GM21737 (cell line): ENCODE measurements at regions not wholly inside any gene's neighbourhood (a gene's known extent, or its start where the extent isn't known, plus 50 kb on each side); places are given as distances from the start of the nearest gene placed in this dataset.

Experiments
- ATAC-seq: cut with Tn5 transposase; IDR thresholded peaks from one replicate; pipeline ENCODE4 v1.9.1; 2021; ENCODE audit warnings: mild to moderate bottlenecking, moderate library complexity; ENCODE audit not compliant: unreplicated experiment

GRCh38 chr7:8932751-8933150, 499.3 kb downstream of the NXPH1 start:
- no peak for ATAC-seq

DNA sequence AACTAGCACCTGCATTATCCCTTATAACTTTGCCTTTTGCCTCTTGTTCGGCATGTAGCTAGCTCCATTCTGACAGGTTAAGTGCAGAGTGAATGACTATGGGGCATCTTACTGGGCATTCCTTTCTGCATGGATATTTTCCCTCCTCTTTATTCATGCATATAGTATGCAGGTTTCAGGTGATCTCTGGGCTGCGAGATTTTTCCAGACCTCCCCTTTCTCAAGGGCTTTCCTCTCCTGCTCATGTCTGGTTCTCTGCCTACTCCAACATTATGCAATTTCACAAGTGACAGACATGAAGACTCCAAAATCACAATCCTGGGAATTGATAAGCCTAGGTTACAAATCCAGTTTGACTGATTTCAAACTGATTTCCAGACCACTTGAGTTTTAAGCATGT, 503.8 kb downstream of the NXPH1 start:
- ATAC-seq = no peak

DNA sequence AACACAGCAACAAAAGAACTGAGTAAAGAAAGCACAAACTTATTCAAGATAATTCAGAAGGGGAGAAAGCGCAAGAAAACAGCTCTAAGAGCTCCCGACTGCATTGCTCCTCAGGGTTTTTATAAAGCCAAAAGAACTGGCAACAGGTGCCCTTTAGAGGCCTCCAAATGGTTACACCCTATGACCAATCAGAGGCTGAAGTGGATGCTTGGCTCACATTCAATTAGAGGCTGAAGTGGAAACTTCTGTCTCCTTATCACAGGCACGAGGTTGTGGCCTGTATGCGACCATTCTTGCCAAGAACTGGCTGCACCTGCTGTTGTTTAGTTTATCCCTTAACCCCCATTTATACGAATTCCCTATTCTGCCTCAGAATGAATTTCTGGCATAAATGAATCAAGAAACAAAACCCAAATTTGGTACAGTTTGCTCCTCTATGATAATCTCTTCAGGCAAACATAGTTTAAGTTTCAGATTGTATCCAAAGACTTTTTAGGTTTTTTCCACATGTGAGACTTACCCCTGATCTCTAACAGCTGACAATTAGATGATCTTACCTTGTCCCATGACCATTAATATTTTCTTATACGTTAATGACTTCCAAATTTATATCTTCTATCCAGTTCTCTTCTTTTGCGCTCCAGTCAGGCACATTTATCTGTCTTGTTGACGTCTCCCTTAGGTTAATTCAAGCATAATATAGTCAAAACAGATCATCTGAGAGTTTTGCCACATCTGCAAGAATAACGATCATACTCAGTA, 504.8 kb downstream of the NXPH1 start:
- no peak for ATAC-seq

- no peak for ATAC-seq
These were observed 506.0 kb downstream of the NXPH1 start for GRCh38 chr7:8939446-8939845.

GRCh38 chr7:8963722-8964121, 530.3 kb downstream of the NXPH1 start:
- no peak for ATAC-seq

- no peak for ATAC-seq
These were observed 531.8 kb downstream of the NXPH1 start for GRCh38 chr7:8965177-8965576.

DNA sequence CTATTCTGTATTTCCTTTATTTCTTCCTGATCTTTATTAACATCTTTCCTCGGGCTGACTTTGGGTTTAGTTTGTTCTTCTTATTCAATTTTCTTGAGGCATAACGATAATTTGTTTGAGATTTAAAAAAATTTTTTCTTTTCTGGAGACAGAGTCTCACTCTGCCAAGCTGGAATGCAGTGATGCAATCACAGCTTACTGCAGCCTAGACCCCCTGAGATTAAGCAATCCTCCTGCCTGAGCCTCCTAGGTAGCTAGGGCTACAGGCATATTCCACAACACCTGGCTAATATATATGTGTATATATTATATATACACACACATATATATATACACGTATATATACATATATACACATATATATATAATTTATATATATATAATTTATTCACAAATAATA, 540.2 kb downstream of the NXPH1 start:
- ATAC-seq = no peak

DNA sequence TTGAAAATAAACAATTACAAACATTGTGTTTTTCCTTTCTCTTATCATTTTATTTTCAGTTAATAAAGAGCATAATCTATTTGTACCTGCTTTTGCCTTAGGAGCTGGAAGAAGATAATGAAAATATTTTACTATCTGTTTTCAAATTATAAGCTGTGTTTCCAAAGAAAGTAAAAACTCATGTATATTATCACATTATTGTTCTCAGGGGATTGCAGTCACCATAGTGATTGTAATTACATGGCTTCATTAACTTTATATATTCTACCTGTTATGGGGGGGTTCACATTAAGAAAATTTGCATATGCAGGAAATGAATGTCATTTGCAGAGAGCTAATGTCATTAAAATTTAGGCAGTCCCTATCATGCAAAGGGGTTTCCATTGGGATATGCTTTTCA, 542.3 kb downstream of the NXPH1 start:
- ATAC-seq = no peak

- no peak for ATAC-seq
These were observed 549.1 kb downstream of the NXPH1 start for GRCh38 chr7:8982338-8982992.

DNA sequence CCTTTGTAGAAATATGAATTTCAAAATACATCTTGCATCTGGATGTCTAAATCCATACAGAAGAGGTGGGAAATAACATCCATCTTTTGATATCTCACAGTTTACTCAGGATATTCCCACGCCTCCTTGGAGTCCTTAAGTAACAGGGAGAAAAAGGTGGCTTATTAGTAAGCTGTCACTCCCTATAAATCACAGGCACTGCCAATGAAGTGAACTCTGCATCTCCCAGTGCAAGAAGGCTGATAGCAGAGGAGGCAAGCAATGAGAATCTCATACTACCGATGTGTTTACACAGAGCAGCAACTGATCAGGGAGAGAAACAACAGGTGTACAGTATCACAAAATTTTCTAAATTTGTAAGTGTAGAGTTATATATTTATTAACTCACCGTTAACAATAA, 551.8 kb downstream of the NXPH1 start:
- ATAC-seq = no peak

- ATAC-seq = no peak
These were observed 554.9 kb downstream of the NXPH1 start for GRCh38 chr7:8988267-8988666.

- ATAC-seq = no peak
These were observed 557.8 kb downstream of the NXPH1 start for GRCh38 chr7:8991159-8991558.

DNA sequence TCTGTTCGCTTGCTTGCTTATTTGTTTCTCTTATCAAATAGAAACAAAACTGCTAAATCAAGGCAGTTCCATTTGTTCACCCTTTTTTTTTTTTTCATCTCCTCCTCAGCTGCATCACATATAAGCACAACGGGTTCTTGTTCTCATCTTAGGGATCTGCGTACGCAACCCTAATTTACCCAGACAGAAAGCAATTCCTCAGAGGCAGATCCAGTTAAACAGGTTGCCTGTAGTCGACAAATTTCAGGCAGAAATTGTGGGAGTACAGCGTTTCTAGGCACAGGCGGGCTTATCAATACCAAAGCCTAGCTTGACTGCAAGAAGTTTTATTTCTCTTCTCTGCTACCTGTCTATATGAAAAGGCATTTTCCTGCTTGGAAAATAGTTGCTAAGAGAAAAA, 565.4 kb downstream of the NXPH1 start:
- ATAC-seq = no peak

GRCh38 chr7:9013940-9014339, 580.5 kb downstream of the NXPH1 start:
- no peak for ATAC-seq

DNA sequence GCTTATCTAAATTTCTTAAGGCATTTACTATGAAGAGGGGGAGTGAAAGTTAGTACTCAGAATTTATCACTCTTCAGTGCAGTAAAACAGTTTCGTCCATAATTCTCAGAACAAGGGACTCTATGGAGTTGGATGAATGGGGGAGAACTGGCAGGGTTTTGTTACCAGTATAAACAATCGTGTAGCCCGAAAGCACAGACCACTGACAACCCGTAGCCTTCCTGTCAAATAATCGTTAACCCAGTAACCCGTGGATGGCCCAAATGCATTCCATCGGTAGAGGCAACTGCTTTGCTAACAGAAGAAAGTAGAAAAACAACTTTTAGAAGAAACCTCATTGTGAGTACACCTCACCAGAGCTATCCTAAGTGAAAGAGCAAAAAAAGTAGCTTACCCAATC, 583.9 kb downstream of the NXPH1 start:
- ATAC-seq = no peak

DNA sequence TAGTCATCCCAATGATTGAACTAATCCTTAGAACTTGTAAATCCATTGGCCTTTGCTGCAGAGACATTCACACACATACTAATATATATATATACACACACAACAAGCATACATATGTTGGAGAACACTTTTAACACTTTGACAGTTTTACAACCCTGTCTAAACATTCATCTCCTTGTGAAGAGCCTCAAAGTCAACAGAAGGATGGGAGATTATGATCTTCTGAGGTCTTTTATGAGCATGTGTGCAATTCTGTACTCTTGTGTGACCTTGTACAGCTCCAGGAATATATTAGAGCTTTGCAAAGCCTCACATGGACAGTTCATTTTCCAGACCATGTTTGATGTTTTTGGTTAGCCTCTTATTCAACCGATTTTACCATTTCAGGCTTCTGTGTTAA, 589.0 kb downstream of the NXPH1 start:
- no peak for ATAC-seq

DNA sequence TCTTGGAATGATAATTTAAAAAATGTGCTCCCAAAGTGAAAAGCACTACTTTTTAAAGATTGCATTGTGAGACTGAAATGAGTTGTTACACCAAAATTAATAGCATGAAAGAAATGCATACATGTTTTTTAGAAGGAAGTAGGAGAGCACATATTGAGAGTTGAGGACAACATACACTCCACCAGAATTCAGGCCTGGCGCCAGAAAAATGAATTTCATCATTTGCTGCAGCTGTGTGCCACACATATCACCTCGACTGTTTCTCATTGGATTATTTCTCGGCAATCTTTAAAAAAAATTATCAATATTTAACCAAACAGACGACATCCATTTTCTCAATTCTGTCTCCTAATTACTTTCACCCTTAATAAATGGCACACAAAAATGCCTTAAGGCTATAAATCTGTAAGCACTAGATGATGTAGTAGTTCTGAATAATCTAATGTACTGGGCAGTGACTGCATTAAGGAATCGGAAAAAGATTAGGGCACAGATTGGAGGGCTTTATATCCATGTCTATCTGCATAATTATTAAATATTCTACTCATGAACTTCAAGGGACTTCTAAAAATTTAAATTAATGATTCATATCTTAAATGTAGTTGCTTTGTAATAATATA, 590.4 kb downstream of the NXPH1 start:
- ATAC-seq = no peak

DNA sequence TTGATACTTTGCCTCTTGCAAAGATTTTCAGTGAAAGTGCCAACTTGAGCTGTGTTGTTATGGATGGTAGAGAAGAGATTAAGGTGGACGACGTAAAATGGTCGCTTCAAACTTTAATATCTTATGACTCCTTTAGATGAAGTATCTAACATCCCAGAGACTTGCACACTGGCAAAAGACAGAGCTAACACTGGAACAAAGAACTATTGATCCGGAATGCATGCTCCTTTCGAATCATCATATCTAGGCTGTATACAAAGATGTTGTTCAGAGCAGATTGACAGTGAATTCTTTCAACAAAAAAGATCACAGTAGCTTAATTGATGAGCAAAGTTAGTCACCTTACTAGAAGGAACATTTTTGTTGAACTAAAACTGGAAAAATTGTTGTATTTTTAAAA, 592.7 kb downstream of the NXPH1 start:
- ATAC-seq = no peak

- no peak for ATAC-seq
These were observed 594.6 kb downstream of the NXPH1 start for GRCh38 chr7:9028012-9028411.

DNA sequence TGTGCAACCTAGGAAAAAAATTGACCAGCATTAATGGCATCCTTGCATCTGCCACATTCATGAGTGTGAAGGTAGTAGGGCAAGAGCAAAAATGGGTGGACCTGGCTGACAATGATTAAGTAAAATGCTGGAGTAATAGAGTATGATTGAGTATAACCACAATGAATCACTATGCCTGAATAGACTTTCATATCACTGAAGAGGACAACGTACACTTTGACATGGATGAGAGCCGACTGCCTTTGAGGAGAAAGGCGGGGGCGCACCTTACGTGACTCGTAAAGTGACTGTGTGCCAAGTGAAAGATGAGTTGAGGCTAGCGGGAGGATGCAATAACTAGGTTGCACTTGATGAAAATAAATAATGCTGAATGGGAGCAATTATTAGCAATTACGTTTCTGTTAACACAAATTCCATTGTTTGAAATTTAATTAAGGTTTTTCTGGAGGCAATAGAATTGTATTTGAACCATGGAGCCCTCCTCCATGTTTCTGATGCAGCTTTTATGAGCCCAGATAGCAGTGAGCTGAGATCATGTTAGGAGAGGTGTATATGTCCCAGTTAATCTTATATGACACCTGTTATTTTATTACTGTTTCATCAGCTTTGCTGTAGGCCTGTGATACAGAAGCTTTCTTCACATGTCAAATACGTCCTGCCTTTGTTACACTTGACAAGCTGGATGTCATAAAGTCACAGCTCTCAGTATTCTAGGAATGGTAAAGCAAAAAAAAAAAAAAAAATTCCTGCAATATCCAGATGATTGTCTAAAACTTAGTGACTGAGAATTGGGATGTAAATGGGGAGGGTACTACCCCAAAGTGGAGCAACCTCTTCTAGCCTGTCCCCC, 596.5 kb downstream of the NXPH1 start:
- no peak for ATAC-seq

GRCh38 chr7:9030976-9031375, 597.6 kb downstream of the NXPH1 start:
- no peak for ATAC-seq
